GM23338 (cell line): ENCODE measurements at regions not wholly inside any gene's neighbourhood (a gene's known extent, or its start where the extent isn't known, plus 50 kb on each side); places are given as distances from the start of the nearest gene placed in this dataset.

ENCODE experiments used
- CREB1 ChIP-seq: fragments of 250-450 bp; sonication (Bioruptor Pico); IDR thresholded peaks from 2 replicates; pipeline ENCODE4 v1.5.0; 2020; ENCODE audit warnings: low read depth, mild to moderate bottlenecking, moderate library complexity
- EZH2 ChIP-seq: fragments of 200-600 bp; sonication (generic); IDR thresholded peaks from one replicate; pipeline ENCODE4 v1.8.0; 2017; ENCODE audit warnings: antibody characterized with exemption, mild to moderate bottlenecking, low read depth; ENCODE audit not compliant: unreplicated experiment
- EZH2phosphoT487 ChIP-seq: fragments of 200-600 bp; sonication (generic); IDR thresholded peaks from one replicate; pipeline ENCODE4 v1.8.1; 2018; ENCODE audit warnings: antibody characterized with exemption; ENCODE audit not compliant: unreplicated experiment
- JUNB ChIP-seq: IDR thresholded peaks from one replicate; pipeline ENCODE4 v1.6.1; 2016; ENCODE audit warnings: antibody characterized with exemption; ENCODE audit not compliant: unreplicated experiment
- NANOG ChIP-seq: IDR thresholded peaks from 2 replicates; pipeline ENCODE4 v1.6.1; 2016; ENCODE audit warnings: antibody characterized with exemption, borderline replicate concordance
- POLR2AphosphoS5 ChIP-seq: IDR thresholded peaks from 2 replicates; pipeline ENCODE4 v1.6.1; 2016; ENCODE audit warnings: antibody characterized with exemption, low read depth
- STAT1 ChIP-seq: IDR thresholded peaks from one replicate; pipeline ENCODE4 v1.6.1; 2016; ENCODE audit warnings: antibody characterized with exemption; ENCODE audit not compliant: unreplicated experiment
- ZNF331 ChIP-seq: fragments of 250-450 bp; sonication (Bioruptor Pico); IDR thresholded peaks from 2 replicates; pipeline ENCODE4 v1.5.0; 2020; ENCODE audit warnings: low read depth, mild to moderate bottlenecking, moderate library complexity
- TF ChIP-seq, protein P1 (sequence below), 2 experiments: fragments of 200-600 bp in 1 of 2; sonication (generic) in 1 of 2; conservative IDR thresholded peaks; 2 replicates each; pipeline versions ENCODE4 v1.5.1 to v1.6.1; 2016 to 2017; ENCODE audit warnings: antibody characterized with exemption in 2 of 2, low read depth in 2 of 2, mild to moderate bottlenecking in 2 of 2, moderate library complexity in 1 of 2
- TF ChIP-seq, protein P2 (sequence below): IDR thresholded peaks from one replicate; pipeline ENCODE4 v1.6.1; 2018; ENCODE audit warnings: antibody characterized with exemption; ENCODE audit not compliant: unreplicated experiment

DNA sequence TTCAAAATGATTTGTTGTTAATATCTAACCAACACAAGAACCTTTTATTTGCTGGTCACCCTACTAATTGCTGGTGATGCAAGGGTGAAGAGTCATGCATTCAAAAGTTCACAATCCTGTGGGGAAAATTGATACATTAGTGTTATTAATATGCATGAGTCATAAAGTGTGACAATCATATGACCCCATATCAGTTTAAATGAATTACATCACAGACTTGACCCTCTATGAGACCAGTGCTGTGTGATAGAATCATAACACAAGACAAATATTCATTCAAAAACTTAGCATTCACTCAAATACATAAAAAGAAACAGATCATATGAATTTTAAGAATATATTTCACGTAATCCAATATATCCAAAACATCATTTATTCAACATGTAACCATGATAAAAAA, 304.6 kb upstream of the CDH12 start:
- TF ChIP-seq, protein P1, sequence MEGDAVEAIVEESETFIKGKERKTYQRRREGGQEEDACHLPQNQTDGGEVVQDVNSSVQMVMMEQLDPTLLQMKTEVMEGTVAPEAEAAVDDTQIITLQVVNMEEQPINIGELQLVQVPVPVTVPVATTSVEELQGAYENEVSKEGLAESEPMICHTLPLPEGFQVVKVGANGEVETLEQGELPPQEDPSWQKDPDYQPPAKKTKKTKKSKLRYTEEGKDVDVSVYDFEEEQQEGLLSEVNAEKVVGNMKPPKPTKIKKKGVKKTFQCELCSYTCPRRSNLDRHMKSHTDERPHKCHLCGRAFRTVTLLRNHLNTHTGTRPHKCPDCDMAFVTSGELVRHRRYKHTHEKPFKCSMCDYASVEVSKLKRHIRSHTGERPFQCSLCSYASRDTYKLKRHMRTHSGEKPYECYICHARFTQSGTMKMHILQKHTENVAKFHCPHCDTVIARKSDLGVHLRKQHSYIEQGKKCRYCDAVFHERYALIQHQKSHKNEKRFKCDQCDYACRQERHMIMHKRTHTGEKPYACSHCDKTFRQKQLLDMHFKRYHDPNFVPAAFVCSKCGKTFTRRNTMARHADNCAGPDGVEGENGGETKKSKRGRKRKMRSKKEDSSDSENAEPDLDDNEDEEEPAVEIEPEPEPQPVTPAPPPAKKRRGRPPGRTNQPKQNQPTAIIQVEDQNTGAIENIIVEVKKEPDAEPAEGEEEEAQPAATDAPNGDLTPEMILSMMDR (conservative IDR thresholded peaks at IDR 0.05; ENCODE audit: low read depth in 2 of 2) = no peak
- no peak for TF ChIP-seq EZH2
- no peak for TF ChIP-seq EZH2phosphoT487
- TF ChIP-seq CREB1 (CRISPR knock-in tag) = no peak
- no peak for TF ChIP-seq POLR2AphosphoS5
- TF ChIP-seq STAT1 = no peak
- TF ChIP-seq, protein P2, sequence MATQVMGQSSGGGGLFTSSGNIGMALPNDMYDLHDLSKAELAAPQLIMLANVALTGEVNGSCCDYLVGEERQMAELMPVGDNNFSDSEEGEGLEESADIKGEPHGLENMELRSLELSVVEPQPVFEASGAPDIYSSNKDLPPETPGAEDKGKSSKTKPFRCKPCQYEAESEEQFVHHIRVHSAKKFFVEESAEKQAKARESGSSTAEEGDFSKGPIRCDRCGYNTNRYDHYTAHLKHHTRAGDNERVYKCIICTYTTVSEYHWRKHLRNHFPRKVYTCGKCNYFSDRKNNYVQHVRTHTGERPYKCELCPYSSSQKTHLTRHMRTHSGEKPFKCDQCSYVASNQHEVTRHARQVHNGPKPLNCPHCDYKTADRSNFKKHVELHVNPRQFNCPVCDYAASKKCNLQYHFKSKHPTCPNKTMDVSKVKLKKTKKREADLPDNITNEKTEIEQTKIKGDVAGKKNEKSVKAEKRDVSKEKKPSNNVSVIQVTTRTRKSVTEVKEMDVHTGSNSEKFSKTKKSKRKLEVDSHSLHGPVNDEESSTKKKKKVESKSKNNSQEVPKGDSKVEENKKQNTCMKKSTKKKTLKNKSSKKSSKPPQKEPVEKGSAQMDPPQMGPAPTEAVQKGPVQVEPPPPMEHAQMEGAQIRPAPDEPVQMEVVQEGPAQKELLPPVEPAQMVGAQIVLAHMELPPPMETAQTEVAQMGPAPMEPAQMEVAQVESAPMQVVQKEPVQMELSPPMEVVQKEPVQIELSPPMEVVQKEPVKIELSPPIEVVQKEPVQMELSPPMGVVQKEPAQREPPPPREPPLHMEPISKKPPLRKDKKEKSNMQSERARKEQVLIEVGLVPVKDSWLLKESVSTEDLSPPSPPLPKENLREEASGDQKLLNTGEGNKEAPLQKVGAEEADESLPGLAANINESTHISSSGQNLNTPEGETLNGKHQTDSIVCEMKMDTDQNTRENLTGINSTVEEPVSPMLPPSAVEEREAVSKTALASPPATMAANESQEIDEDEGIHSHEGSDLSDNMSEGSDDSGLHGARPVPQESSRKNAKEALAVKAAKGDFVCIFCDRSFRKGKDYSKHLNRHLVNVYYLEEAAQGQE = no peak
- no peak for TF ChIP-seq NANOG
- no peak for TF ChIP-seq JUNB
- no peak for TF ChIP-seq ZNF331 (CRISPR knock-in tag)
